ENCODE measurements at regions not wholly inside any gene's neighbourhood (a gene's known extent, or its start where the extent isn't known, plus 50 kb on each side); places are given as distances from the start of the nearest gene placed in this dataset.

- no peak overlapping the region for H3K27ac ChIP-seq (ENCODE audit: low read depth)
- H3K9me2 ChIP-seq (ENCODE audit: insufficient read depth), result no peaks in the 10 kb centered on the region
- no peak overlapping the region for H3K27ac Mint-ChIP-seq
- H3K4me2 ChIP-seq, result peak overlapping the region; percentile 77
- H3K4me3 ChIP-seq, result peak overlapping the region; percentile 59
- H3K36me3 Mint-ChIP-seq (ENCODE audit: low read depth), result no peaks in the 10 kb centered on the region
- H3K4me1 Mint-ChIP-seq, result peaks cover 20% of the 10 kb centered on the region
- H3K36me3 ChIP-seq (ENCODE audit: insufficient read depth), result no peaks in the 10 kb centered on the region
- H3K27me3 ChIP-seq (ENCODE audit: insufficient read depth), result no peaks in the 10 kb centered on the region
- 0 out of 3 replicates have a peak, but pooled peaks cover 2% of the 10 kb centered on the region for H3K9me3 Mint-ChIP-seq
- peaks cover 4% of the 10 kb centered on the region for H3K27me3 Mint-ChIP-seq (ENCODE audit: insufficient read depth, low read depth, poor library complexity)
- H4K20me1 ChIP-seq (replicated peaks; ENCODE audit: insufficient read depth), result no peaks in the 10 kb centered on the region
- H3K79me2 ChIP-seq (replicated peaks; ENCODE audit: insufficient read depth), result no peaks in the 10 kb centered on the region
- TF ChIP-seq EZH2phosphoT487 (IDR thresholded peaks at IDR 0.05; ENCODE audit: unreplicated experiment) (no peak), NANOG (IDR thresholded peaks at IDR 0.05; ENCODE audit: borderline replicate concordance) (no peak), CTCF (conservative IDR thresholded peaks at IDR 0.05; ENCODE audit: low read depth in 2 of 2) (peak; percentile 50 to 72), STAT1 (IDR thresholded peaks at IDR 0.05; ENCODE audit: unreplicated experiment) (no peak)
- peak; percentile 66 for DNase-seq (ENCODE audit: low spot score)
- H3K4me1 ChIP-seq (ENCODE audit: insufficient read depth), result no peaks in the 10 kb centered on the region; the same call in 1 of the 2 replicates
- peak; percentile 86 for ATAC-seq
- 0 out of 2 replicates have a peak overlapping the region, but pooled peaks have one; percentile 21 for H2AFZ ChIP-seq
- H3F3A ChIP-seq (replicated peaks; ENCODE audit: low read depth), result no peaks in the 10 kb centered on the region
- peak overlapping the region; percentile 50; the same call in 2 of the 3 replicates for H3K4me3 Mint-ChIP-seq
Measured at GRCh38 chr11:67732045-67732787, 57.8 kb upstream of the ALDH3B2 start.

- Histone ChIP-seq H3K4me2 (peak overlapping the region; percentile 77), H2AFZ (no peak overlapping the region), H4K20me1 (replicated peaks; ENCODE audit: insufficient read depth) (no peaks in the 10 kb centered on the region), H3F3A (replicated peaks; ENCODE audit: low read depth) (no peaks in the 10 kb centered on the region), H3K4me3 (peak overlapping the region; percentile 59), H3K4me1 (ENCODE audit: insufficient read depth) (no peaks in the 10 kb centered on the region; the same call in 1 of the 2 replicates), H3K9me2 (ENCODE audit: insufficient read depth) (no peaks in the 10 kb centered on the region), H3K36me3 (ENCODE audit: insufficient read depth) (no peaks in the 10 kb centered on the region), H3K79me2 (replicated peaks; ENCODE audit: insufficient read depth) (no peaks in the 10 kb centered on the region), H3K27me3 (ENCODE audit: insufficient read depth) (no peaks in the 10 kb centered on the region), H3K27ac (ENCODE audit: low read depth) (no peak overlapping the region)
- ATAC-seq (no peak), DNase-seq (ENCODE audit: low spot score) (peak; percentile 38)
- H3K9me3 Mint-ChIP-seq, result 0 out of 3 replicates have a peak, but pooled peaks cover 2% of the 10 kb centered on the region
- no peaks in the 10 kb centered on the region for H3K36me3 Mint-ChIP-seq (ENCODE audit: low read depth)
- H3K27me3 Mint-ChIP-seq (ENCODE audit: insufficient read depth, low read depth, poor library complexity), result peaks cover 6% of the 10 kb centered on the region
- H3K27ac Mint-ChIP-seq, result no peak overlapping the region
- H3K4me1 Mint-ChIP-seq, result peaks cover 26% of the 10 kb centered on the region
- H3K4me3 Mint-ChIP-seq, result peak overlapping the region; percentile 51; the same call in 2 of the 3 replicates
- TF ChIP-seq EZH2phosphoT487 (IDR thresholded peaks at IDR 0.05; ENCODE audit: unreplicated experiment) (no peak), ZNF462 (CRISPR knock-in tag; IDR thresholded peaks at IDR 0.05) (no peak), JUNB (IDR thresholded peaks at IDR 0.05; ENCODE audit: unreplicated experiment) (no peak), EZH2 (IDR thresholded peaks at IDR 0.05; ENCODE audit: low read depth, unreplicated experiment) (no peak), POLR2AphosphoS5 (IDR thresholded peaks at IDR 0.05; ENCODE audit: low read depth) (no peak), CTCF (conservative IDR thresholded peaks at IDR 0.05; ENCODE audit: low read depth in 2 of 2) (no peak), ETS1 (IDR thresholded peaks at IDR 0.05) (no peak)
Measured at GRCh38 chr11:67731583-67731982, 57.2 kb upstream of the ALDH3B2 start.

All from GM23338 (cell line).